GM18505 (cell line): ENCODE measurements at regions not wholly inside any gene's neighbourhood (a gene's known extent, or its start where the extent isn't known, plus 50 kb on each side); places are given as distances from the start of the nearest gene placed in this dataset.

Experiments
- ATAC-seq: cut with Tn5 transposase; IDR thresholded peaks from one replicate; pipeline ENCODE4 v1.9.1; 2021; ENCODE audit not compliant: unreplicated experiment
- POLR2A ChIP-seq: IDR thresholded peaks from 4 replicates; pipeline ENCODE4 v1.6.1; 2011; ENCODE audit warnings: borderline replicate concordance; ENCODE audit not compliant: insufficient read depth, insufficient read length; ENCODE audit errors: extremely low read depth

DNA sequence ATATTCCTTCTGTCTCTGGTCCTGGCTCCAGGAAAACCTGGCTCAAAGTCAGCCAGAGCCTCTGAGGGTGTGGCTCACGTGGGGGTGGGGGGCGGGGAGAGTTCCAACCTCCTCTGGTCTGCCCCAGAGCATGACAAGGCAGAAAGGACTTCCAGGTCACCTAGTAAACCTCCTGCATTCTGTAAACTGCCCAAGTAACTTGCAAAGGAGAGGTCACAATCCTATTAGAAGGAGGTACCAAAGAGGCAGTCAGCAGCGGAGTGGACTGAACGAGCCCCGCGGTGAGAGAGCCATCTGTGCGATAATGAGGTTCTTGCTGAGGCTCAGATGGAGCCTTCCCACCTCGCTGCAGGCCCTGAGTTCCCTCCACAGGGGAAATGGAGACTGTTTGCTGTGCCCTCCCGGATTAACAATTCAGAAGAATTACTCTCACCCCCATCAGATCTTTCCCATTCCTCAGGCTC lies 58.9 kb upstream of the GATA6 start:
- no peak for ATAC-seq
- TF ChIP-seq POLR2A: no peak

GRCh38 chr18:22112215-22112614 lies 57.2 kb upstream of the GATA6 start:
- no peak for ATAC-seq
- TF ChIP-seq POLR2A: no peak

GRCh38 chr18:22113144-22113844 lies 56.1 kb upstream of the GATA6 start:
- no peak for TF ChIP-seq POLR2A
- ATAC-seq: no peak

DNA sequence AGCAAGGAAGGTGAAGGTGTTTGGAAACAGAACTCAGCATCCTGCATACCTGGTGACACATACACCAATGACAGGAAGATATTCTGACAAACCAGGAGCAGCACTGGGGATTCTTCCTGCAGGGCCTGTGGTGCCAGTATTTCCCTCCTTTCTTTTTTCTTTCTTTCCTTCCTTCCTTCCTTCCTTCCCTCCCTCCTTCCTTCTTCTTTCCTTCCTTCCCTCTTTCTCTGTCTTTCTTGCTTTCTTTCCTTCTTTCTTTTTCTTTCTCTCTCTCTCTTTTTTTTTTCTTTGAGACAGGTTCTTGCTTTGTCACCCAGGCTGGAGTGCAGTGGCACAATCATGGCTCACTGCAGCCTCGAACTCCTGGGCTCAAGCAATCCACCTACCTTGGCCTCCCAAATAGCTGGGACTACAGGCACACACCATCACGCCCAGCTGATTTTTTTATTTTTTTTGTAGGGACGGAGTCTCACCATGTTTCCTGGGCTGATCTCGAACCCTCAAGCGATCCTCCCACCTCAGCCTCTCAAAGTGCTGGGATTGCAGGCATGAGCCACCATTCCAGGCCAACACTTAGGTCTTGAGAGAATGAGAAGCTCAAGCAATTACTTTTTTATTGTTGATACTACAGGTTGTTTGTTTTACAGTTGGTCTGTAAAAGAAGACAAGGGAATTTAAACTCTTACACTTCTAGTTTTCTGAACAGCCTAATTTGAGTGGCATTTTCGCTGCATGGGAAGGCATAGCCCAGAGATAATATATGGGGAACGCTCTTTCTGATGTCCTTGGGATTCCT lies 54.7 kb upstream of the GATA6 start:
- no peak for ATAC-seq
- no peak for TF ChIP-seq POLR2A

GRCh38 chr18:22115573-22115972 lies 53.8 kb upstream of the GATA6 start:
- ATAC-seq: no peak
- TF ChIP-seq POLR2A: no peak
